Ishikawa (cell line): ENCODE measurements at regions not wholly inside any gene's neighbourhood (a gene's known extent, or its start where the extent isn't known, plus 50 kb on each side); places are given as distances from the start of the nearest gene placed in this dataset.

Source experiments
- CEBPB ChIP-seq: IDR thresholded peaks from 2 replicates; pipeline ENCODE4 v1.6.1; 2012
- CREB1 ChIP-seq: IDR thresholded peaks from 2 replicates; pipeline ENCODE4 v1.6.1; 2012; ENCODE audit warnings: low read depth
- EP300 ChIP-seq: IDR thresholded peaks from 2 replicates; pipeline ENCODE4 v1.6.1; 2012; ENCODE audit warnings: borderline replicate concordance
- FOXM1 ChIP-seq: IDR thresholded peaks from 2 replicates; pipeline ENCODE4 v1.6.1; 2012; ENCODE audit warnings: low read depth, borderline replicate concordance
- NFIC ChIP-seq: IDR thresholded peaks from 2 replicates; pipeline ENCODE4 v1.6.1; 2012
- RAD21 ChIP-seq: IDR thresholded peaks from 2 replicates; pipeline ENCODE4 v1.6.1; 2012; ENCODE audit warnings: low read depth
- TAF1 ChIP-seq: IDR thresholded peaks from 2 replicates; pipeline ENCODE4 v1.6.1; 2012; ENCODE audit warnings: low read depth, mild to moderate bottlenecking
- TCF12 ChIP-seq: IDR thresholded peaks from 2 replicates; pipeline ENCODE4 v1.6.1; 2012; ENCODE audit warnings: low read depth
- TEAD4 ChIP-seq: IDR thresholded peaks from 2 replicates; pipeline ENCODE4 v1.6.1; 2012
- YY1 ChIP-seq: IDR thresholded peaks from 2 replicates; pipeline ENCODE4 v1.6.1; 2012; ENCODE audit warnings: low read depth
- ZBTB7A ChIP-seq: IDR thresholded peaks from 2 replicates; pipeline ENCODE4 v1.6.1; 2012; ENCODE audit warnings: low read depth
- TF ChIP-seq, protein P1 (sequence below): IDR thresholded peaks from 2 replicates; pipeline ENCODE4 v1.6.1; 2012; ENCODE audit warnings: low read depth, mild to moderate bottlenecking
- TF ChIP-seq, protein P2 (sequence below): IDR thresholded peaks from 2 replicates; pipeline ENCODE4 v1.6.1; 2012
- TF ChIP-seq, protein P3 (sequence below): IDR thresholded peaks from 2 replicates; pipeline ENCODE4 v1.6.1; 2012

DNA sequence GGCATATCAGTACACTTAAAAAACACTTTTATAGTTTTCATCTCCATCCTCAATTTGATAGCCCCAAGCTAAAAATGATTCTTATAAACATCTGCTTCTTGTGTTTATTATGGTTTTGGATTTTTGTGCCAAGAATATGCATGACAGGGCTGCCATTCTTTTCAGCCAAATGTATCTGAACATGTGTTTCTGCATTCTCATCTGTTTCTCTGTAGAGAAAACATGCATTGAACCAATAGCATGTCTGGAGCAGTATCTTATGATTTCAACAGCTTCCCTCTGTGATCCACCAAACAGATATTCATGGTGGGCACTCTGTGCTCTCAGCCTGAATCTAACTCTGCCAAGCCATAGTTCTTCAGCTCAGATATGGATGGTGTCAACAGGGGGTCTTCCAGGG, 99.3 kb upstream of the ERCC6L2 start:
- TF ChIP-seq RAD21 = no peak
- no peak for TF ChIP-seq TAF1
- no peak for TF ChIP-seq TEAD4
- TF ChIP-seq EP300 = no peak
- TF ChIP-seq, protein P1, sequence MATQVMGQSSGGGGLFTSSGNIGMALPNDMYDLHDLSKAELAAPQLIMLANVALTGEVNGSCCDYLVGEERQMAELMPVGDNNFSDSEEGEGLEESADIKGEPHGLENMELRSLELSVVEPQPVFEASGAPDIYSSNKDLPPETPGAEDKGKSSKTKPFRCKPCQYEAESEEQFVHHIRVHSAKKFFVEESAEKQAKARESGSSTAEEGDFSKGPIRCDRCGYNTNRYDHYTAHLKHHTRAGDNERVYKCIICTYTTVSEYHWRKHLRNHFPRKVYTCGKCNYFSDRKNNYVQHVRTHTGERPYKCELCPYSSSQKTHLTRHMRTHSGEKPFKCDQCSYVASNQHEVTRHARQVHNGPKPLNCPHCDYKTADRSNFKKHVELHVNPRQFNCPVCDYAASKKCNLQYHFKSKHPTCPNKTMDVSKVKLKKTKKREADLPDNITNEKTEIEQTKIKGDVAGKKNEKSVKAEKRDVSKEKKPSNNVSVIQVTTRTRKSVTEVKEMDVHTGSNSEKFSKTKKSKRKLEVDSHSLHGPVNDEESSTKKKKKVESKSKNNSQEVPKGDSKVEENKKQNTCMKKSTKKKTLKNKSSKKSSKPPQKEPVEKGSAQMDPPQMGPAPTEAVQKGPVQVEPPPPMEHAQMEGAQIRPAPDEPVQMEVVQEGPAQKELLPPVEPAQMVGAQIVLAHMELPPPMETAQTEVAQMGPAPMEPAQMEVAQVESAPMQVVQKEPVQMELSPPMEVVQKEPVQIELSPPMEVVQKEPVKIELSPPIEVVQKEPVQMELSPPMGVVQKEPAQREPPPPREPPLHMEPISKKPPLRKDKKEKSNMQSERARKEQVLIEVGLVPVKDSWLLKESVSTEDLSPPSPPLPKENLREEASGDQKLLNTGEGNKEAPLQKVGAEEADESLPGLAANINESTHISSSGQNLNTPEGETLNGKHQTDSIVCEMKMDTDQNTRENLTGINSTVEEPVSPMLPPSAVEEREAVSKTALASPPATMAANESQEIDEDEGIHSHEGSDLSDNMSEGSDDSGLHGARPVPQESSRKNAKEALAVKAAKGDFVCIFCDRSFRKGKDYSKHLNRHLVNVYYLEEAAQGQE = no peak
- TF ChIP-seq FOXM1 = no peak
- TF ChIP-seq TCF12 = no peak
- TF ChIP-seq, protein P2, sequence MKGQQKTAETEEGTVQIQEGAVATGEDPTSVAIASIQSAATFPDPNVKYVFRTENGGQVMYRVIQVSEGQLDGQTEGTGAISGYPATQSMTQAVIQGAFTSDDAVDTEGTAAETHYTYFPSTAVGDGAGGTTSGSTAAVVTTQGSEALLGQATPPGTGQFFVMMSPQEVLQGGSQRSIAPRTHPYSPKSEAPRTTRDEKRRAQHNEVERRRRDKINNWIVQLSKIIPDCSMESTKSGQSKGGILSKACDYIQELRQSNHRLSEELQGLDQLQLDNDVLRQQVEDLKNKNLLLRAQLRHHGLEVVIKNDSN = no peak
- no peak for TF ChIP-seq YY1
- TF ChIP-seq, protein P3, sequence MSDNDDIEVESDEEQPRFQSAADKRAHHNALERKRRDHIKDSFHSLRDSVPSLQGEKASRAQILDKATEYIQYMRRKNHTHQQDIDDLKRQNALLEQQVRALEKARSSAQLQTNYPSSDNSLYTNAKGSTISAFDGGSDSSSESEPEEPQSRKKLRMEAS = no peak
- TF ChIP-seq CREB1 = no peak
- TF ChIP-seq ZBTB7A = no peak
- no peak for TF ChIP-seq NFIC
- TF ChIP-seq CEBPB = no peak
